Trophoblast cell (in vitro differentiated cells and primary cell): ENCODE measurements at regions not wholly inside any gene's neighbourhood (a gene's known extent, or its start where the extent isn't known, plus 50 kb on each side); places are given as distances from the start of the nearest gene placed in this dataset.

Experiments
- DNase-seq, 2 donors: peaks; one replicate each; pipeline ENCODE4 v3.0.0-alpha.2; 2016
- H2AFZ ChIP-seq: 2 replicates; pipeline ENCODE4 v1.6.1; 2013; ENCODE audit warnings: low read length, moderate library complexity, mild to moderate bottlenecking; ENCODE audit not compliant: insufficient read depth, poor library complexity
- H2AK5ac ChIP-seq: 2 replicates; pipeline ENCODE4 v1.6.1; 2013; ENCODE audit warnings: mild to moderate bottlenecking, low read length
- H2BK120ac ChIP-seq: 2 replicates; pipeline ENCODE4 v1.6.1; 2013; ENCODE audit warnings: low read length, mild to moderate bottlenecking, moderate library complexity; ENCODE audit not compliant: insufficient read depth, poor library complexity
- H2BK12ac ChIP-seq: 2 replicates; pipeline ENCODE4 v1.6.1; 2013; ENCODE audit warnings: mild to moderate bottlenecking, low read length, moderate library complexity
- H2BK5ac ChIP-seq: 2 replicates; pipeline ENCODE4 v1.6.1; 2013; ENCODE audit warnings: low read length, low read depth, moderate library complexity, mild to moderate bottlenecking; ENCODE audit not compliant: poor library complexity
- H3K14ac ChIP-seq: 2 replicates; pipeline ENCODE4 v1.6.1; 2013; ENCODE audit warnings: mild to moderate bottlenecking, low read length
- H3K18ac ChIP-seq: 2 replicates; pipeline ENCODE4 v1.6.1; 2013; ENCODE audit warnings: mild to moderate bottlenecking, low read length
- H3K23ac ChIP-seq: 2 replicates; pipeline ENCODE4 v1.6.1; 2013; ENCODE audit warnings: low read length
- H3K27ac ChIP-seq: 2 replicates; pipeline ENCODE4 v1.5.1; 2013; ENCODE audit warnings: low read depth, mild to moderate bottlenecking, inconsistent platforms, low read length, moderate library complexity
- H3K27me3 ChIP-seq: 2 replicates; pipeline ENCODE4 v1.6.1; 2013; ENCODE audit warnings: inconsistent platforms, mild to moderate bottlenecking, low read length, moderate library complexity; ENCODE audit not compliant: insufficient read depth
- H3K36me3 ChIP-seq, 2 experiments: 1 replicate in 1 of 2; 2 replicates in 1 of 2; pipeline ENCODE4 v1.6.1; 2013; ENCODE audit warnings: low read length in 2 of 2, mild to moderate bottlenecking in 2 of 2, moderate library complexity in 1 of 2; ENCODE audit not compliant: insufficient read depth in 2 of 2, control insufficient read depth in 1 of 2
- H3K4ac ChIP-seq: 2 replicates; pipeline ENCODE4 v1.6.1; 2013; ENCODE audit warnings: low read depth, mild to moderate bottlenecking, low read length, moderate library complexity
- H3K4me1 ChIP-seq, 2 experiments: 1 replicate in 1 of 2; 2 replicates in 1 of 2; pipeline ENCODE4 v1.6.1; 2013; ENCODE audit warnings: low read length in 2 of 2, mild to moderate bottlenecking in 2 of 2, moderate library complexity in 1 of 2; ENCODE audit not compliant: insufficient read depth in 2 of 2, control insufficient read depth in 1 of 2
- H3K4me2 ChIP-seq: 2 replicates; pipeline ENCODE4 v1.6.1; 2013; ENCODE audit warnings: inconsistent platforms, mild to moderate bottlenecking, low read length, moderate library complexity
- H3K4me3 ChIP-seq: 2 replicates; pipeline ENCODE4 v1.5.1; 2013; ENCODE audit warnings: mild to moderate bottlenecking, low read depth, low read length, inconsistent platforms
- H3K79me1 ChIP-seq: one replicate; pipeline ENCODE4 v1.6.1; 2013; ENCODE audit warnings: low read length
- H3K79me2 ChIP-seq: 2 replicates; pipeline ENCODE4 v1.6.1; 2013; ENCODE audit warnings: low read length, mild to moderate bottlenecking; ENCODE audit not compliant: control insufficient read depth, insufficient read depth, poor library complexity
- H3K9ac ChIP-seq: 2 replicates; pipeline ENCODE4 v1.6.1; 2013; ENCODE audit warnings: mild to moderate bottlenecking, low read length
- H3K9me3 ChIP-seq: 2 replicates; pipeline ENCODE4 v1.6.1; 2013; ENCODE audit warnings: low read depth, mild to moderate bottlenecking, control low read depth, inconsistent platforms, low read length; ENCODE audit not compliant: insufficient read depth
- H4K12ac ChIP-seq: 2 replicates; pipeline ENCODE4 v1.6.1; 2013; ENCODE audit warnings: low read depth, mild to moderate bottlenecking, low read length, moderate library complexity
- H4K8ac ChIP-seq: 2 replicates; pipeline ENCODE4 v1.6.1; 2013; ENCODE audit warnings: low read depth, mild to moderate bottlenecking, low read length, moderate library complexity
- H4K91ac ChIP-seq: one replicate; pipeline ENCODE4 v1.6.1; 2013; ENCODE audit warnings: low read depth, mild to moderate bottlenecking, low read length, moderate library complexity
- WGBS: extraction: QIAGEN DNeasy Blood & Tissue Kit; methylation state at CpG from one replicate; pipeline ENCODE4 v1.1.7; 2013; ENCODE audit warnings: missing lambda C conversion rate; ENCODE audit not compliant: insufficient read length, insufficient coverage; ENCODE audit errors: extremely low coverage; 5-methylcytosine and 5-hydroxymethylcytosine counted together

GRCh38 chr4:135838889-135839288 lies 1637.3 kb upstream of the PABPC4L start:
- H3K4me2 ChIP-seq, result no peak overlapping the region
- no peak overlapping the region for H4K91ac ChIP-seq
- no peaks in the 10 kb centered on the region for H3K36me3 ChIP-seq
- no peak overlapping the region for H2BK120ac ChIP-seq
- no peak overlapping the region for H2AFZ ChIP-seq
- DNase-seq, result peak; percentile 65 to 89
- no peak overlapping the region for H4K12ac ChIP-seq
- H3K23ac ChIP-seq, result no peak overlapping the region
- no peak overlapping the region for H2AK5ac ChIP-seq
- H2BK12ac ChIP-seq, result no peak overlapping the region
- H3K27ac ChIP-seq, result no peak overlapping the region
- no peak overlapping the region for H3K4ac ChIP-seq
- H3K9ac ChIP-seq, result no peak overlapping the region
- no peak overlapping the region for H3K14ac ChIP-seq
- H2BK5ac ChIP-seq, result no peak overlapping the region
- no peak overlapping the region for H3K18ac ChIP-seq
- H3K27me3 ChIP-seq, result no peaks in the 10 kb centered on the region
- H3K79me1 ChIP-seq, result no peaks in the 10 kb centered on the region
- H3K9me3 ChIP-seq, result no peaks in the 10 kb centered on the region
- H3K4me1 ChIP-seq, result no peaks in the 10 kb centered on the region
- H3K4me3 ChIP-seq, result no peak overlapping the region
- WGBS, result no CpG with 5 or more reads among the region's 1 CpG
- H3K79me2 ChIP-seq, result no peaks in the 10 kb centered on the region
- no peak overlapping the region for H4K8ac ChIP-seq

GRCh38 chr4:135834471-135834870 lies 1632.9 kb upstream of the PABPC4L start:
- H4K12ac ChIP-seq, result no peak overlapping the region
- no peak overlapping the region for H4K8ac ChIP-seq
- no peak overlapping the region for H3K23ac ChIP-seq
- H3K4me2 ChIP-seq, result no peak overlapping the region
- no CpG with 5 or more reads among the region's 2 CpGs for WGBS
- no peak overlapping the region for H2AK5ac ChIP-seq
- no peak overlapping the region for H2AFZ ChIP-seq
- no peak overlapping the region for H2BK5ac ChIP-seq
- no peaks in the 10 kb centered on the region for H3K4me1 ChIP-seq
- no peaks in the 10 kb centered on the region for H3K79me2 ChIP-seq
- H3K27me3 ChIP-seq, result no peaks in the 10 kb centered on the region
- no peak overlapping the region for H2BK120ac ChIP-seq
- H4K91ac ChIP-seq, result no peak overlapping the region
- H3K79me1 ChIP-seq, result no peaks in the 10 kb centered on the region
- no peak overlapping the region for H3K9ac ChIP-seq
- H3K9me3 ChIP-seq, result no peaks in the 10 kb centered on the region
- H2BK12ac ChIP-seq, result no peak overlapping the region
- H3K14ac ChIP-seq, result no peak overlapping the region
- DNase-seq, result no peak
- H3K4me3 ChIP-seq, result no peak overlapping the region
- no peaks in the 10 kb centered on the region for H3K36me3 ChIP-seq
- H3K4ac ChIP-seq, result no peak overlapping the region
- H3K18ac ChIP-seq, result no peak overlapping the region
- no peak overlapping the region for H3K27ac ChIP-seq

- no peak for DNase-seq
- no peak overlapping the region for H3K27ac ChIP-seq
- no peaks in the 10 kb centered on the region for H3K36me3 ChIP-seq
- H3K23ac ChIP-seq, result no peak overlapping the region
- H3K79me1 ChIP-seq, result no peaks in the 10 kb centered on the region
- H2AFZ ChIP-seq, result no peak overlapping the region
- H3K14ac ChIP-seq, result no peak overlapping the region
- H4K8ac ChIP-seq, result no peak overlapping the region
- no peaks in the 10 kb centered on the region for H3K4me1 ChIP-seq
- no peak overlapping the region for H4K12ac ChIP-seq
- H3K27me3 ChIP-seq, result no peaks in the 10 kb centered on the region
- no peak overlapping the region for H2BK5ac ChIP-seq
- no peak overlapping the region for H3K4me2 ChIP-seq
- H2BK120ac ChIP-seq, result no peak overlapping the region
- no peaks in the 10 kb centered on the region for H3K79me2 ChIP-seq
- no peak overlapping the region for H4K91ac ChIP-seq
- H2BK12ac ChIP-seq, result no peak overlapping the region
- no peak overlapping the region for H3K18ac ChIP-seq
- H3K4ac ChIP-seq, result no peak overlapping the region
- H3K9ac ChIP-seq, result no peak overlapping the region
- no peak overlapping the region for H3K4me3 ChIP-seq
- no peaks in the 10 kb centered on the region for H3K9me3 ChIP-seq
- H2AK5ac ChIP-seq, result no peak overlapping the region
- no CpG with 5 or more reads among the region's 1 CpG for WGBS
Observed at GRCh38 chr4:135833529-135833928, 1631.9 kb upstream of the PABPC4L start.

GRCh38 chr4:135824759-135825296 lies 1623.2 kb upstream of the PABPC4L start:
- Histone ChIP-seq H3K4me1 (no peaks in the 10 kb centered on the region), H4K91ac (no peak overlapping the region), H3K27me3 (no peaks in the 10 kb centered on the region), H3K9me3 (no peaks in the 10 kb centered on the region), H3K4me2 (no peak overlapping the region), H2AFZ (no peak overlapping the region), H3K36me3 (no peaks in the 10 kb centered on the region), H3K79me2 (no peaks in the 10 kb centered on the region), H2AK5ac (no peak overlapping the region), H3K9ac (no peak overlapping the region), H3K4me3 (no peak overlapping the region), H2BK120ac (no peak overlapping the region), H4K12ac (no peak overlapping the region), H3K18ac (no peak overlapping the region), H3K14ac (no peak overlapping the region), H3K4ac (no peak overlapping the region), H4K8ac (no peak overlapping the region), H2BK12ac (no peak overlapping the region), H2BK5ac (no peak overlapping the region), H3K27ac (no peak overlapping the region), H3K23ac (no peak overlapping the region), H3K79me1 (no peaks in the 10 kb centered on the region)
- no CpG with 5 or more reads among the region's 3 CpGs for WGBS
- DNase-seq, result no peak
